Nephron (organoid): ENCODE measurements at regions not wholly inside any gene's neighbourhood (a gene's known extent, or its start where the extent isn't known, plus 50 kb on each side); places are given as distances from the start of the nearest gene placed in this dataset.
A peak's percentile ranks its signal among the peaks of the same experiment; 100 is the strongest.

Source experiments
- H3K27ac Mint-ChIP-seq, 3 experiments: 2 replicates each; pipeline ENCODE4 v1.8.0; 2020; ENCODE audit warnings: mixed read lengths in 3 of 3, mild to moderate bottlenecking in 2 of 3, moderate library complexity in 1 of 3
- H3K27me3 Mint-ChIP-seq: 2 replicates; pipeline ENCODE4 v1.8.0; 2021; ENCODE audit warnings: low read depth, mild to moderate bottlenecking, moderate library complexity, mixed read lengths
- H3K36me3 Mint-ChIP-seq: 2 replicates; pipeline ENCODE4 v1.8.0; 2020; ENCODE audit warnings: low read depth, mixed read lengths
- H3K4me1 Mint-ChIP-seq: 2 replicates; pipeline ENCODE4 v1.8.0; 2020; ENCODE audit warnings: mixed read lengths
- H3K4me3 Mint-ChIP-seq, 3 experiments: 2 replicates each; pipeline ENCODE4 v1.8.0; 2020; ENCODE audit warnings: mild to moderate bottlenecking in 3 of 3, mixed read lengths in 3 of 3, moderate library complexity in 2 of 3
- H3K9me3 Mint-ChIP-seq: 2 replicates; pipeline ENCODE4 v1.8.0; 2020; ENCODE audit warnings: mixed read lengths
- TF ChIP-seq, protein P1 (sequence below), 3 experiments: fragments of 200-600 bp; sonication (generic); IDR thresholded peaks; one replicate each; pipeline ENCODE4 v1.5.0; 2021; ENCODE audit warnings: antibody characterized with exemption in 3 of 3; ENCODE audit not compliant: unreplicated experiment in 3 of 3

DNA sequence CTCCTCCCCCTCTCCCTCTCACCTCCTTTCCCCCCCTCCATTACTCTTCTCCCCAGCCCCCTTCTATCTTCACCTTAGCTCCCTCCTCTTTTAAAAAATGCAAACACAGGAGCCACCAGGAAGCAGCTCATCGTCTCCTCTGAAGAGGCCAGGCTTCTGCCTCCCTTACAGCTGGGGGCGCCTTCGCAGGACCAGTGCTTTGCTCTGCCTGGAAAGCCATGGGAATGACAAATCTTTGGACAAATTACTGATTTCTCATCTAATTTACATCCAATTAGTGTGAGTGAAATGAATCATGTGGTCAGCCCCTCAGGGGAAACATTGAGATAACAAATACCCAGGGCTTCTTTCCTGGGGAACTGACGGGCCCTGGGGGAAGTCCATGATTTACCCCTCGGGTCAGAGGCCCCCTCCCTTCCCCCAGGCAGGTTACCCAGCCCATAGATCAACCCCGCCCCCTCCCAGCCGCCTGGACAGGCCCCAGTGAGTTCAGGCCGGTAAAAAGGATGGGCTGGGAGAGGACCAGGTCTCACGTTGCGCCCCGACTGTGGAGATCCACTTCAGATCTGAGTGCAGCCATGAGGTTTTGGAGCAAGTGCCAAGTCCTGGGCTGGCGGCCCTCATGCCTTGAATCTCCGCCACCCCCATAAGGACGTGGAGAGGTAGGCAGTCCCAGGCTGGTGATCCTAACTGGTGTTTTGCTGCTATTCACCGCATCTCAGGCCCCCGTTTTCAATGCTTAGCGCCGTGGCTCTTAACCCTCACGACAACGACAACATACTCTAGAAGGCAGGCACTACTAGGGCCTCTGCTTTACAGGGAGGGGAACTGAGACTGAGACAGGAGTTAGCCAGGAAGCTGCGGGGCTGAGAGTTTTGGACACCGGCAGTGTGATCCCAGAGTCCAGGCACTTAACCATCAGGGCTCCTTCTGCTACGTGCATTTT lies 300.8 kb downstream of the RRAGC start:
- no peaks in the 10 kb centered on the region for H3K9me3 Mint-ChIP-seq

GRCh38 chr1:38558055-38558454 lies 301.5 kb downstream of the RRAGC start:
- Mint-ChIP-seq H3K4me1 (peaks cover 36% of the 10 kb centered on the region), H3K27me3 (peaks cover 54% of the 10 kb centered on the region), H3K36me3 (no peaks in the 10 kb centered on the region), H3K4me3 (peak overlapping the region in 1 of 3 experiments; percentile 33), H3K9me3 (no peaks in the 10 kb centered on the region), H3K27ac (peak overlapping the region in 1 of 3 experiments; percentile 22)
- TF ChIP-seq, protein P1, sequence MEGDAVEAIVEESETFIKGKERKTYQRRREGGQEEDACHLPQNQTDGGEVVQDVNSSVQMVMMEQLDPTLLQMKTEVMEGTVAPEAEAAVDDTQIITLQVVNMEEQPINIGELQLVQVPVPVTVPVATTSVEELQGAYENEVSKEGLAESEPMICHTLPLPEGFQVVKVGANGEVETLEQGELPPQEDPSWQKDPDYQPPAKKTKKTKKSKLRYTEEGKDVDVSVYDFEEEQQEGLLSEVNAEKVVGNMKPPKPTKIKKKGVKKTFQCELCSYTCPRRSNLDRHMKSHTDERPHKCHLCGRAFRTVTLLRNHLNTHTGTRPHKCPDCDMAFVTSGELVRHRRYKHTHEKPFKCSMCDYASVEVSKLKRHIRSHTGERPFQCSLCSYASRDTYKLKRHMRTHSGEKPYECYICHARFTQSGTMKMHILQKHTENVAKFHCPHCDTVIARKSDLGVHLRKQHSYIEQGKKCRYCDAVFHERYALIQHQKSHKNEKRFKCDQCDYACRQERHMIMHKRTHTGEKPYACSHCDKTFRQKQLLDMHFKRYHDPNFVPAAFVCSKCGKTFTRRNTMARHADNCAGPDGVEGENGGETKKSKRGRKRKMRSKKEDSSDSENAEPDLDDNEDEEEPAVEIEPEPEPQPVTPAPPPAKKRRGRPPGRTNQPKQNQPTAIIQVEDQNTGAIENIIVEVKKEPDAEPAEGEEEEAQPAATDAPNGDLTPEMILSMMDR (IDR thresholded peaks at IDR 0.05; ENCODE audit: unreplicated experiment in 3 of 3) = no peak

More for the DNA sequence above, 300.8 kb downstream of the RRAGC start:
- peak overlapping the region; percentile 68 to 71 (median 70) for H3K4me3 Mint-ChIP-seq
- no peak overlapping the region for H3K27ac Mint-ChIP-seq
- TF ChIP-seq, protein P1 (IDR thresholded peaks at IDR 0.05; ENCODE audit: unreplicated experiment in 3 of 3) = no peak
- peaks cover 36% of the 10 kb centered on the region for H3K4me1 Mint-ChIP-seq
- peaks cover 61% of the 10 kb centered on the region for H3K27me3 Mint-ChIP-seq
- H3K36me3 Mint-ChIP-seq = no peaks in the 10 kb centered on the region

- no peak overlapping the region for H3K27ac Mint-ChIP-seq
- TF ChIP-seq, protein P1 (IDR thresholded peaks at IDR 0.05; ENCODE audit: unreplicated experiment in 3 of 3) = no peak
- peaks cover 29% of the 10 kb centered on the region for H3K4me1 Mint-ChIP-seq
- H3K36me3 Mint-ChIP-seq = no peaks in the 10 kb centered on the region
- peaks cover 43% of the 10 kb centered on the region for H3K27me3 Mint-ChIP-seq
- no peak overlapping the region for H3K4me3 Mint-ChIP-seq
- H3K9me3 Mint-ChIP-seq = no peaks in the 10 kb centered on the region
Observed at GRCh38 chr1:38555594-38555993, 304.0 kb downstream of the RRAGC start.

GRCh38 chr1:38555130-38555529 lies 304.4 kb downstream of the RRAGC start:
- H3K4me1 Mint-ChIP-seq = peaks cover 24% of the 10 kb centered on the region
- no peak overlapping the region for H3K27ac Mint-ChIP-seq
- H3K36me3 Mint-ChIP-seq = no peaks in the 10 kb centered on the region
- TF ChIP-seq, protein P1 (IDR thresholded peaks at IDR 0.05; ENCODE audit: unreplicated experiment in 3 of 3) = no peak
- no peak overlapping the region for H3K4me3 Mint-ChIP-seq
- no peaks in the 10 kb centered on the region for H3K9me3 Mint-ChIP-seq
- H3K27me3 Mint-ChIP-seq = peaks cover 44% of the 10 kb centered on the region

DNA sequence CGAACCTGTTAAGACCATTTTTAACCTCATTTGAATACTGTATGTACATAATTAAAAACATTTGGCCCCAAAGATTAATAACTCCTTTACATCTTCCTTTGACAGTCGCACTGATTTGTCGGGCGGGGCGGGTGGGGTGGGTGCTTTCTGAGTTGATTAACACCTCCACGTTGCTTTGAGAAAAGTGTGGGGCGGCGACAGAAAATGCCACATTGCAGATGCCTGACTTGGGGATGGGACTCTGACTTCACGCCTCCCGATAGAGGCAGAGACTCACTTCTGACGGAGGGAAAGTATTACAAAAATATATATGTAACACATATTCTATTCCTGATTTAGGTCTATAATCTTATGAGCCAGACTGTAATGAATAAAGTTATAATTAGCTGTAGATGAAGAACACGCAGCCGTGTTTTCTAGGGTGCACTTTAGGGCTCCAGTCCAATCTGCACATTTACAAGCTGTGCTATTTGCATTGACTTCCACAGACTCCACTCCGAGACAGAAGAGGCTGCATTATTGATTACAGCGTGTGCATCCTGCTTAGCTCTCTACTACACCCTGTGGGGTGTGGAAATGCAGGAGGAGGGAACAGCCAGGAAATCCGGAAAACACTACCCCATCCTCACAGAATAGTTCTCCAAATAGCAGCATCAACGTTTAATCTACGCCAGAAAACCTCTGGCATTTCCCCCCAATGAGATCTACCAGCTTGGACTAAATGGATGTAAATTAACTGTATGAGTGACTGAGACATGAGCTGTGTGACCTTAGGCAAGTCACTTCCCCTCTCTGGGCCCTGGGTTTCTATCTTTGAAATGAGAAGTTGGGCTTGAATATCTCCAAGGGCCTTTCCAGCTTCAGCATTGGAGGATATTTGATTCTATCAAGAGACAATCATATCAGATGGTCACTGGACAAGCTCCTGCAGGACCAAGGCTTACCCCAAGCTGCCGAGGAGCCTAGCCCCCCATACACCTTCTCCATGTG lies 308.0 kb downstream of the RRAGC start:
- peaks cover 24% of the 10 kb centered on the region for H3K27me3 Mint-ChIP-seq
- no peak overlapping the region for H3K4me3 Mint-ChIP-seq
- peaks cover 12% of the 10 kb centered on the region for H3K4me1 Mint-ChIP-seq
- TF ChIP-seq, protein P1 (IDR thresholded peaks at IDR 0.05; ENCODE audit: unreplicated experiment in 3 of 3) = no peak
- no peaks in the 10 kb centered on the region for H3K36me3 Mint-ChIP-seq
- no peaks in the 10 kb centered on the region for H3K9me3 Mint-ChIP-seq
- no peak overlapping the region for H3K27ac Mint-ChIP-seq
